ENCODE measurements at regions not wholly inside any gene's neighbourhood (a gene's known extent, or its start where the extent isn't known, plus 50 kb on each side); places are given as distances from the start of the nearest gene placed in this dataset.

GRCh38 chr6:91045161-91045560 lies 458.3 kb upstream of the MAP3K7 start:
- TF ChIP-seq CTCF (IDR thresholded peaks at IDR 0.05; ENCODE audit: insufficient read depth, low read length): no peak
- TF ChIP-seq REST (IDR thresholded peaks at IDR 0.05; ENCODE audit: insufficient replicate concordance, low read depth): no peak
- TF ChIP-seq GABPA (IDR thresholded peaks at IDR 0.05; ENCODE audit: low read depth): no peak
- TF ChIP-seq POLR2AphosphoS5 (IDR thresholded peaks at IDR 0.05; ENCODE audit: low read depth): no peak
